ENCODE measurements at regions not wholly inside any gene's neighbourhood (a gene's known extent, or its start where the extent isn't known, plus 50 kb on each side); places are given as distances from the start of the nearest gene placed in this dataset.

GRCh38 chr11:26914968-26915367, 78.9 kb upstream of the FIBIN start:
- TF ChIP-seq NONO (IDR thresholded peaks at IDR 0.05) (no peak), NONO (CRISPR knock-in tag; conservative IDR thresholded peaks at IDR 0.05) (no peak), ZNF264 (CRISPR knock-in tag; IDR thresholded peaks at IDR 0.05) (no peak), FOXJ3 (CRISPR knock-in tag; IDR thresholded peaks at IDR 0.05; ENCODE audit: borderline replicate concordance) (no peak), POLR2AphosphoS2 (IDR thresholded peaks at IDR 0.05; ENCODE audit: low read depth, low read length) (no peak), NFKB2 (CRISPR knock-in tag; IDR thresholded peaks at IDR 0.05; ENCODE audit: borderline replicate concordance) (no peak), POLR2A (IDR thresholded peaks at IDR 0.05; ENCODE audit: insufficient read depth in 1 of 2, low read depth in 2 of 2, low read length in 2 of 2) (no peak)

All from HepG2 (cell line).